ENCODE measurements at regions not wholly inside any gene's neighbourhood (a gene's known extent, or its start where the extent isn't known, plus 50 kb on each side); places are given as distances from the start of the nearest gene placed in this dataset.
A peak's percentile ranks its signal among the peaks of the same experiment; 100 is the strongest.

DNA sequence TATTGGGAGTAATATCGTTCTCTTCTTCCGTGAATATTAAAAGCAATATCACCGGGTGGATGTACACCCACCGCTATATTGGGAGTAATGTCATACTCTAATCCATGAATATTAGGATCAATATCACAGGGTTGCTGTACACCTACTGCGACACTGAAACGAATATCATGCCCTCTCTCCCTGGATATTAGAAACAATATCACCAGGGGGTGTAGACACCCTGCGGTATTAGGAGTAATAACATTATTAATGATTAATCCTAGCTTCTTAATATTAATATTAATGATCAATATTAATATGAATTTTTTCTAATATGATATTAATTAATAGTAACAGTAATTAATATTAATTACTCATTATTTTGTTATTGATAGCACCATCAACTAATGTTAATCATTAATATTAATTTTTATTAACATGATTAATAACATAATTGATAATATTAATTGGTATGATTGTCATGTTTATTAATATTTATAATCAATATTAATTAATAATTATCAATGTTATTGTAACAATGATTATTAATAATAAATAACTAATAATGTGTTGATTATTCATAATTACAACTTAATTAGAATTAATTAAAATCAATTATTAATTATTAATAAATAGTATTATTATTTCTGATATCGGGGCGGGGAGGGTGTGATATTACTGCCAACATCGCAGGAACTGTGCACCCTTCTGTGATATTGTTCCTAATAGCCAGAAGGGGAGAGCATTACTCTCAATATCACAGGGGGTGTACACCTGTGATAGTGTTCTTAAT, 121.3 kb upstream of the C1GALT1 start:
- DNase-seq = no peak

DNA sequence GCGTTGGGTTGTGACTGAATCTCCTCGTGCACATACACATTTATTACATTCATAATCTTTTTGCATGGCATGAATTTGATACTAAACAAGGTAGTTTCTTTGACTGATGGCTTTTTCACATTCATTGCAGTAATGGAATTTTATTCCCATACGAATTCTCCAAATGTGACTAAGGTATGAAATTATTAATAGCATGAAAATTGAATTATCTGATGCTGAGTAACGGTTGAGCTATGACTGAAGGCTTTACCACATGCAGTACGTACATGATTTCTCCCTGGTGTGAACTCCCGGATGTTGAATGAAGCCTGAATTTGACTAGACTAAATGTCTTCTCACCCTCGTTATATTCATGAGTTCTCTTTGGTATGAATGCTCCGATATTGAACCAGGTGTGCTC, 104.4 kb upstream of the C1GALT1 start:
- no peak for DNase-seq

DNA sequence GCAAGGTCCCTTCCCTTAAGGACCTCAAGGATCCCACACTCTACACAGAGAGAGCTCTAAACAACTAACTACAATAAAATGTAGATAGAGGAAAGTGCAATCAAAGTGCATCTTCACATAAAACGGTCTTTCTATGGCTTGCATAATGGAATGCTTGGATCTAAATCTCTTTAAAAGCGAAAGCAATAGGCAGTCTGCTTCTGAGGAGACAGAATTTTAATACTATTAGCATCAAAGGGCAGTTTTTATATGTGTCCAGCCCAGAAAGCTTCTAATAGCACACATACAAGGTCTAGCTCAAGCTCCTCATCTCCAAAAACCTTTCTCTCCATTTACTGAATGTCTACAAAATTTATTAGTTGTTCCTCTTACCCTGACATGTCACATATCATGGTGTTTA, 101.5 kb upstream of the C1GALT1 start:
- no peak for DNase-seq

DNA sequence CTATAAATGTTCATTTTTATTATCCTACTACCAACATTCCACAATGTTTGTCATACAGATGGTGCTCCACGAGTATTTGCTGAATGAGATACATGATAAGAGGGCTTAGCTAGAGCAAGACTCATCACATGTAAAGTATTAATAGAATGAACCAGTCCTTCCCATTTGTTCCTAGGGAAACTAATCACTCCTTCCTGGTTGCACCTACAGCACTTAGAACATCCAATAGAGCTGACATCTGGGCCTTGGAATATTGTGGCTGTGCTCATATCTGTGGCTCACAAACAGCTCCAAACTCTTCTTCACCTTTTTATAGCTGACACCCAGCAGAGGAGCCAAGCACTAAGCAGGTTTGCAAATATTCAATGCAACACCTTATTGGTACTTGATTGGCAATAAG, 91.9 kb upstream of the C1GALT1 start:
- DNase-seq = no peak

DNA sequence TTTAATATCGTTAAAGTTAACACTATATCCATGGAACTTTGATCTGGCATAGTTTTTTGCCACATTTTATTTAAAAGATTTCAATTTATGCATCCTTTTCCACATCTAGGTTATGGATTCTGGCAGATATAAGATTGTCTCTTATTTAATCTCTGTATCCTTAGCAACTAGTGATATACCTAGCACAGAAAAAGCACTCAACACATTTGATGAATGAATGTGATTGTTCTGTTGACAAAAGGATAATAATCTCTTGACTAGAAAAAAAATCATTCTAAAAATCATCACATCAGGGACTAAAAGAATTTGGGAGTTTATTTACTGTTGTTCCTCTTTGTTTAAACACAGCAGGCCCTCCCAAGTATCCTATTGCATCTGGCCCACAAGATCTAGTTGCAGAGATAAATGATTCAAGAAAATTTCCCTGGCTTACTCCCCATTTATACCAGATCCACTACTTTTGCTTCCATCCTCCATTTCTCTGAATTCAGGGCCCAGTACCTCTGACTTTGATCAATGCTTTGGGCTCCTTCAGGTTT, 84.0 kb upstream of the C1GALT1 start:
- DNase-seq = no peak

DNA sequence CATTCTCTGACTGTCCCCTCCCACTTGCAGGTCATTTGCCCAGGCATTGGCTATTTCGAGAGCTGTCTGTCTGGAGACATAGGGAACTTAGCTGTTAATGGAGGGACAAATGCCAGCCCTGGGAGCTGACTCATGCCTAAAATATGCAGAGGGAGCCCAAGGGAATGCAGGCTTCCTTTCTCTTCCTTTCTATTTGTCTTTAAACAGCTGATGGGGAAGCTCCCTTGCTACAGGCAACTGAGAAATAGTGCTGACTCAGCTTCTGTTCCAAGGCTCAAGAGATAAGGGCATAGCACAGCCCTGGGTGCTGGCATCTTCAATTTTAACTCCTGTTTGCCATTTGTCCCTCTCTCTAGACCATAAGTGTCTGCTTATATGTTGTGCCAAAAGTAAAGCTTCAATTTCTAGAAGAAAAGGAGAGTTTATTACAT, 82.7 kb upstream of the C1GALT1 start:
- DNase-seq = no peak

DNA sequence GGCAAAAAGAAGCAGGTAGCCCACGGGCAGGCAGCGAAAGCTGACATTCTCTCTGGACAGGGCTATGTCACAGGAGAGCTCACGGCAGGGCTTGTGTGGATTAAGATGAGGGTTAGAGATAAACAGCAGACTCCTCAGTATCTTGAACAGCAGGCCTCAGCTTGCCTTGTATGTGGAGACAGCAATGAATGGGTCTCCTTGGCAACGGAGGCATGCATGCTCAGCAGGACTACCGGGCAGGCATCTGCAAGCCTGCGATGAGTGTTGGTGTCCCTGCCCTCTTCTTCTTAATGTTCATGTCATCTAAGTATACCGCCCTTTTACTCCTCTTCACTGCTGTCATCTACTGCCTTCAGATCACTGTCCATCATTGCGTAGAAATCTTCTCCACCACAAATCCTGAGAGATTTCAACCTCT, 81.9 kb upstream of the C1GALT1 start:
- no peak for DNase-seq

DNA sequence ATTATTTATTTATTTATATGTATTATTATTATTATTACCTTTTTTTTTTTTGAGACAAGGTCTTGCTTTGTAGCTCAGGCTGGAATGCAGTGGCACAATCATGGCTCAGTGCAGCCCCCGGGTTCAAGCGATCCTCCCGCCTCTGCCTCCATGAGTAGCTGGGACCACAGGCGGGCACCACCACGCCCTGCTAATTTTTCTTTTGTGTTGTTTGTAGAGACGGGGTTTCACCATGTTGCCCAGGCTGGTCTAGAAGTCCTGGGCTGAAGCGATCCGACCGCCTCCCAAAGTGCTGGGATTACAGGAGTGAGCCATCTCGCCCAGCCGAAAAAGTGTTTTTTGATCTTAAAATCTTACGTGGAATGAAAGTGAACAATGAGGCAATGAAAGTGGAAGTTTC, 79.4 kb upstream of the C1GALT1 start:
- DNase-seq = no peak

DNA sequence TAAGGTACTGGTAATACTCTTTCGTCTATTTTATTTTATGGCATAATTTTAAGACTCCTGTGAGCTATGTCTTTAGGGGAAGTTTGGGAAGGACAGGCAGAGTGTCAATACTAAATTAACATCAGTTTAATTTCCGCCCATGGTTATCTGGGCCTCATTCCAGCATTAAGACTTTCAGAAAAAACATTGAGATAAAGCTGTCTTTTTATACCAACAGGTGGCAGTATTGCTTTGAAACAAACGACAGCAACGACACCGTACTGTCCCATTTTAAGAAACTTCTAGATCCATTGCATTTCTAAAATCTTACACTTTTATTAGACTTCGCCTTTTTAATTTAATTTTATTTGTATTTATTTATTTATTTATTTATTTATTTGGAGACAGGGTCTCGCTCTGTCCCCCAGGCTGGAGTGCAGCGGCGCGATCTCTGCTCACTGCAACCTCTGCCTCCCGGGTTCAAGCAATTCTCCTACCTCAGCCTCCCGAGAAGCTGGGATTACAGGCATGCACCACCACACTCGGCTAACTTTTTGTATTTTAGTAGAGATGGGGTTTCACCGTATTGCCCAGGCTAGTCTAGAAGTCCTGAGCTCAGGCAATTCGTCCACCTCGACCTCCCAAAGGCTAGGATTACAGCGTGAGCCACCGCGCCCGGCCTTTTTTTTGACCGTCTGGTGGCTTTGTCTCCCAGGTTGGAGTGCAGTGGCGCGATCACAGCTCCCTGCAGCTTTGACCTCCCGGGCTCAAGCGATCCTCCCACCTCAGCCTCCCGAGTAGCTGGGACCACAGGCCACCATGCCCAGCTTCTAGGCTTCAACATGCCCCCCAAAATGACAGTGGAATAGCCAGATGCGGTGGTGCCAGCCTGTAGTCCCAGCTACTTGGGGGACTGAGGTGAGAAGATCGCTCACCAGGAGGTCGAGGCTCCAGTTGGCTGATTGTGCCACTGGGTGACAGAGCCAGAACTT, 78.7 kb upstream of the C1GALT1 start:
- peak; percentile 54 for DNase-seq

DNA sequence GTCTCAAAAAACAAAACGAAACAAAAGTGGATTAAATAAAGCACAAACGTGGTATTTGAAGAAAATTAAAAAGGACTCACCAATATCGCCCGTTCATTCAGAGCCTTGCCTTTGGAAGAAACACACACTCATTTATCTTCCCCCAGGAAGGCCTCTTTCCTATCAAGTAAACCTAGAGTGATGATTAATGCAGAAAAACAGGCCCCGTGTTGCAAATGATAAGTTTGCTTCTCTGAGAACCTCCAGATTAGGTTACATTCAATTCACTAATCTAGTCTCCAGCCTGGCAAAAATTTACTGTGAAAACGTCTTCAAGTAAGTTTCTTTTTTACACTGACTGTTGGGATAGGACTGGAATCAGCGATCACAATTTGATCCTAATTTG, 78.0 kb upstream of the C1GALT1 start:
- DNase-seq = no peak

DNA sequence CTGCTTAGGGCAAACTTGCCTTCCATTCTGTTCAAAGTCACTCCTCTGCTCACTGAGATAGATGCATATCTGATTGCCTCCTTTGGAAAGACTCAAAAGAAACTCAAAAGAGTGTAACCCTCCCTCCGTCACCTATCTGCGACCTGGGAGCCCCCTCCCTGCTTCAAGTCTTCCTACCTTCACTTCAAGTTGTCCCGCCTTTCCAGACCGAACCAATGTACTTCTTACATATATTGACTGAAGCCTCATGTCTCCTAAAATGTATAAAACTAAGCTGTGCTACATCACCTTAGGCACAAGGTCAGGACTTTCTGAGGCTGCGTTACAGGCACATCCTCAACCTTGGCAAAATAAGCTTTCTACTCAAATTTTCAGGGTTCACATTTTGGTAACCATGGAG, 77.4 kb upstream of the C1GALT1 start:
- DNase-seq = no peak

DNA sequence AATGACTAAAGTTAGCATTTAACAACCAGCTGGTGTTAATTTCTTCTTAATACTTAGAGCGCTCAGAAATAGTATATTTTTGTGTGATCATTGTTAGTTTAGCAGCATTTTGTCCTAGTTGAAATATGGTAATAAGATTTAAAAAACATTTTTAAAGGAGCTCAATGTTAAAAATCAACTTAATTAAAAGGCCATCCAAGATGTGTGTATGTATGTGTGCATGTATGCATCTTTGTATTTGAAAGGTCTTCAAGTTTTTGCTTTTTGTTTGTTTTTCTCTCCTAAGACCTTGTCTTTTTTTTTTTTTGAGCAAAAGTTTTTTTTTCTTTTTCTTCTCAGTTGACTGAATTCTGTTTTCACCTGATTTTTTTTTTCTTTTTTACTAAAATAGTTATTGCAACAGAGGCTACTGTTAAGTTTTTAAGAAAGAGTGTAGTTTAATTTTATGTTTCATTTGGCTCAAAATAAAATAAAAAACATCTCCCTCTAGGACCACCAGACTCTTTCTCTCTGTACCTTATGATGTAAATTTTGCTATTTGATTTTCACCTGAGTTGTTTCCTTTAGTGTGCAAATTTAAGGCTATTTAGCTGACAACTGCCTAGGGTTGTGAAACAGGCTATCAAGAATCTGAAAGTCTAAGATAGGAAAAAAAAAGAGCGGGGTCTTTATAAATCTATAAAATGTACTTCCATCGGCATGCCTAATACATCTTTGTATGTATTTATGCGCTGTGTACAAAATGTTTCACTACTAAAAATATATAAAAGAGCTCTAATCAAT, 76.4 kb upstream of the C1GALT1 start:
- no peak for DNase-seq

DNA sequence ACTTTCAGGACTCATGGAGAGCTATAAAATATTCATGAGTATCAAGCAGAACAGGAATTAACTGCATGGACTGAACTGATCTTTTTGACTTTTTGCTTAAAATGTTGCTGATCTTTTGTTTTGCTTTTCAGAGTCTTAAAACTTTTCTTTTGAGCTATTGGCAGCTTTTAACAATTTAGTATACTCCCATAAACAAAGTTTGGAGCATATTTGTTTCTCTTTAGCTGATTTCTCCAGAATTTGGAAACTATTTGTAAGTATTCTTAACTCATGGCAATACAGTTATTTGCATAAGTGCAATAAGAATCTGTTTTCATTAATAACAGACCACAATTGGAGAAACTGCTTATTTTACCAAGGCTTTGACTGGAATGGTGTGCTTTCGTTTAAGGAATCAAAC, 73.4 kb upstream of the C1GALT1 start:
- no peak for DNase-seq

DNA sequence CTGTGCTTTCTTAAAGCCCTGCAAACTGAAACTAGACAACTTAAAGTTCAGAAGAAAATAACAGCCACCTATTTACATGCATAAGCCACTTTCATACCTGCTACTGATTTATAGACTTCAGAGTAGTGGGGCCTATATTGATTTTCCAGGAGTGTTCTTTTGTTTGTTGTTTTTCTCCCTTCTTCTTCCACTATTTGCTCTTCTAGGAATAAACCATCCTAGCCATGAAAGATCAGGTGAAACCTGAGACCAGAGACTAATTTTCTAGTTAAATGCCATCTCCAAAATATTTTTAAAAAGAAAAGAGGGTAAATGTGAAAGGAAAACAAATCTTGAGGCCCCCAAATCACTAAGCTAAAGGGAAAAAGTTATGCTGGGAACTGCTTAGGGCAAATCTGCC, 72.4 kb upstream of the C1GALT1 start:
- no peak for DNase-seq

DNA sequence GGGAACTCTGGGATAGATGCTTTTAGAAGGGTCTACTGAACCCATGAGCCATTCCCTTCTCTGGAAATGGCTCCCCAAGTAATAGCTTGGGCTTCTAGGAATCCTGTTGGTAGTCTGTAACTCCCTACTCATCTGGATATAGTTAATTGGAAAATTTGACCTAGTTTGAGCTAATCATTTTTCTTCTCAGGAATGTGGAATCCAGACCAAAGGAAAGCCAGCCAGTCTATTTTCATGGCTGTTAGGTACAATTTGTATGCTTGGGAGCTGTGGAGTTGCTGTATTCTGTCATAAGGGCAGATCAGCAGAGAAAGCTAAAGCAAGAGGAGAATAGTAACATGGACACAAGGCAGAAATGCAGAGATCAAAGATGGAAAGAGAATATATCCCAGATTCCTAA, 71.6 kb upstream of the C1GALT1 start:
- DNase-seq = no peak

DNA sequence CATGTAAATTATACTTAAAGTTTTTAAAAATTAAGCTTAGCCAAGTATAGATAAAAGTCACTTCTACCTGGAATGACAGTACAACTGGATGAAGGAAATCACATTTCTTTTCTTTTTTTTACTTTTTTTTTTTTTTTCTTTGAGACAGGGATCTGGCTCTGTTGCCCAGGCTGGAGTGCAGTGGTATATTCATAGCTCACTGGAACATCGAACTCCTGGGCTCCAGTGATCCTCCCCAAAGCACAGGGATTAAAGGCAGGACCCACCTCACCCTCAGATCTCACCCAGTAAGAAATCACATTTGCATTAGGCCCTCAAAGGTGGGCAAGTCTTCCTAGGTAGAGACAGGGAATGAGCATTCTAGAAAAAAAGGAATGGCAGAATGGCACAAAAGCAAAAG, 69.5 kb upstream of the C1GALT1 start:
- no peak for DNase-seq

DNA sequence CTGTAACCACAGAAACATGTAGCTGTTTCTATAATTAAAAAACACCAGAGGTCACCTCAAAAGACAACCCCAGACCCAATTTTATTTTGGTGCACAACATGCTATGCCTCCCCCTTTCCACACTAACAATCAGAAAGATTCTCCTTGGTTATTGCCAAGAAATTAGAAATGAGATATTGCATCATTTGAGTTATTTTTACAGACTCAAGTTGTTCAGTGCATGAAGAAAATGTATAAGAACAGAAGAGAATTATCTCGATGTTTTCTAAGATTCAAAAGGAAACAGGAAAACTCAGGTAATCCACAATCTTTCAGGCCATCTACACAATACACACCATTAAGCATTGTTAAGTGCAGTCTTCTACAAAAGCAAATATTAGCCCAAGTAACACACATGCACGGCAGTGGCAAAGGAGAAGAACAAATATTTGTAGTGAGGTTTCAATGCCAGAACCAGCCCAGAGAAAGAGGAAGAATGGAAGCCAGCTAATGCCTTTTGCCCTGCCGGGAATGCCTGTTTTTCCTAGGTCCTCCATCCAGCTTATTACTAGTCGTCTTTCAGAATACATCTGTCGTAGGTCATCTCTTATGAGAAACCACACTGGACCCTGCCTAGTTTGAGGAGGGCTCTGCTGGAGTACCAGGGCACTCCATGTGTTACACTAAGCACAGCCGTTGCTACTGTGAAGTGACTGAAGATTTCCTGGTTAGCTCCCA, 67.6 kb upstream of the C1GALT1 start:
- no peak for DNase-seq

DNA sequence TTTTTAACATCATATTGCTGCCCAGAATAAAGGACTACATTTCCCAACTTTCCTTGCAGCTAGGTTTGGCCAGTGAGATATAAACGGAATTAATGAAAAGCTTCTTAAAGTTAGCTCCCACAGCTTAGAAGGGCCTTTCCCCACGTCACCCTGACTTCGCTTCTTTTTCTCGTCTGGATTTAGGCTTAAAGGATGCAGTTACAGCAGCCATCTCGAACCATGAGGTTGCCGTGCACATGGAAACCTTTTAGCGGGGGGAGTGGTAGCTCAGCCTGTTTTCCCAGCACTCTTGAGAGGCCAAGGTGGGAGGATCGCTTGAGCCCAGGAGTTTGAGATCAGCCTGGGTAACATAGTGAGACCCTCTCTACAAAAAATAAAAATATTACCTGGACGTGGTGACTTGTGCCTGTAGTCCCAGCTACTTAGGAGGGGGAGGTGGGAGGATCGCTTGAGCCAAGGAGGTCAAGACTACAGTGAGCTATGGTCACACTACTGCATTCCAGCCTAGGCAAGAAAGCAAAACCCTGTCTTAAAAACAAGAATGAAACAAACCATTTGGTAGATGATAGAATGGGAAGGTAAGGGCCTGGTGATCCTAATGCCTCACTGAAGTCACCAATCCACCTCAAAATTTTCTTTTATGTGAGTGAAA, 64.3 kb upstream of the C1GALT1 start:
- no peak for DNase-seq

DNA sequence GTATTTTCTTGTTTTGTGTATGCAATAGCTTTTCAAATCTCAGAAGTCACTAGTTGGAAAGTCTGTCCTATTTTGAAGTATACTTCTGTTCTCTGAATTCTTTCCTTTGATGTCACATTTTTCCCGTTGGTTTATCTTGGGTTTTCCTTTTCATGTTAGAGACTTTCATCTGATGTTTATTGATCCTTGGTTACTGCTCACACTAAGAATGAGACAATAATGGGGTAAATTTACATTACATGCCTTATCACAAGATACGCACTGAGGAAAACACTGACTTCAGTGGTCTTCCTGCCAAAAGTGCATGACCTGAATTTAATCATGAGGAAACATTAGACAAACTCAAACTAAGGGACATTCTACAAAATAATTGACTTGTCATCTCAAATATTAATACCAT, 63.5 kb upstream of the C1GALT1 start:
- no peak for DNase-seq

DNA sequence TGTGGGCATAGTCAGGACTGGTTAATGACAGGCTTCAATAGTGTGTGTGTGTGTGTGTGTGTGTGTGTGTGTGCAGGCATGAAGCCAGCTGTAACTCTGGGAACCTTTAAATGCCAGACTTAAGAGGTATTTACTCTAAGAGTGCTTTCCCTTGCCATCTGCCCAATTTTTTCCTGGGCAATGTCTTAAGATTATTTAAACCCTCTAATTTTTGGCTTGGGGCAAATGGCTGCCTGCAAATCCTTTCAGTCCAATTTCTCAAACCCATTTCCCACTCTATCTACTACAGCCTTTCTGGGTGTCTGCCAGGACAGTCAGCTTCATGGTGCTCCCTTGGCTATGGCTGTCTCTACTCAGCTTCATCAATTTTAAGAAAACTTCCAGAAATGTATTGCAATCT, 62.6 kb upstream of the C1GALT1 start:
- DNase-seq = no peak

DNA sequence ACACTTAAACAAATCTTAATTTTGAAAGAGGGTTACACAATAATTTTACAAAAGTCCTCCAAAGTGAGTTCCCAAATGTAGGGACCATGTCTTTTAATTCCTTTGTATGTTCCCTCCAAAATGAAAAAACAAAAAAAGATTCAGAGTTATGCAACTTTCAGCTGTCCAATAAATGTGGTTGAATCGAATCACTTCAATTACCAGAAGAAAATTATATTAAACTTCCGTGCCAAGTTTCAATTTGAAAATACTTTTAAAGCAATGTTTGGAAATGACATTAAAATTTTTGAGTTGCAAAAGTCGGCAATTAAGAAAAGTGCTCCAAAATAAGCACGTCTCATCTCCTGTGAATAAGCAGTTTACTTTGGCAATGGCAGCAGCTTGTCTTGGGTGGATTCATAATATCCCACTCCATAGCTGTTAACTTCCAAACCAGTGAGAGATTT, 60.3 kb upstream of the C1GALT1 start:
- no peak for DNase-seq
